ENCODE measurements at regions not wholly inside any gene's neighbourhood (a gene's known extent, or its start where the extent isn't known, plus 50 kb on each side); places are given as distances from the start of the nearest gene placed in this dataset.

- no peak for DNase-seq
These were observed 820.8 kb upstream of the MIR17HG start for GRCh38 chr13:90526711-90527110.

GRCh38 chr13:90531744-90532143 lies 815.7 kb upstream of the MIR17HG start:
- DNase-seq = no peak

GRCh38 chr13:90532861-90533492 lies 814.5 kb upstream of the MIR17HG start:
- no peak for DNase-seq

GRCh38 chr13:90533866-90534265 lies 813.6 kb upstream of the MIR17HG start:
- DNase-seq = peak; percentile 29

DNA sequence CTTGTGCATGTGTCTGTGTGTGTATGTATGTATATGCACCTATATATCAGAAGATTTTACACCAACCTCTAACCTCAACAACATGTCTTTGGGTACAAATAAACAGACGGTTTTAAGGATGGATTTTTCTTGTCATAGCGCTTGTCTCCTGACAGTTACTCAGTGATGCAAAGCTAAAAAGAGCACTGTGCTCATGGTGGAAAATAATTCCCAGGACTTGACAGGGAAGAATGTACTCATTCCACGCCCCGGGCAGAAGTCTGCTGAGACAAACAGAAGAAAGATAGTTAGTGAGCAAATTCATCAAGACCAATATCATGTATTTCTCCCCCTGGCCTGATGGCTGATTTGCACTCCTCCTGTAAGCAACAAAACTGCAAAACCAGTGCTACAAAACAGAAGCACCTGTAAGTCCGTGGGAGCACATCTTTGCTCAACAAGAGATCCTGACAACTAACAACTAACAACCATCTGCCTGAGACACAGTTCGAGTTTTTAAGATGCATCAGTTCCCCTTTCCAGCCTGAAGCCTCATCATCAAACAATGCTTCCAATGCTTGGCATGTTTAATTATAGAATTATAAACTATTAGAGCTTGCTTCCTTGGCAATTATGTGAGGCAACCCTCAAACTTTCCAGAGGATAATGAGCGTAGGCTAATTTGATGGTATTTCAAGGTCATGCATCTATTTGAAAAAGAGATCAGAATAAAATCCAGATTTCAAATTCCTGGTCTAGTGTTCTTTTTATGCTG lies 812.7 kb upstream of the MIR17HG start:
- no peak for DNase-seq

DNA sequence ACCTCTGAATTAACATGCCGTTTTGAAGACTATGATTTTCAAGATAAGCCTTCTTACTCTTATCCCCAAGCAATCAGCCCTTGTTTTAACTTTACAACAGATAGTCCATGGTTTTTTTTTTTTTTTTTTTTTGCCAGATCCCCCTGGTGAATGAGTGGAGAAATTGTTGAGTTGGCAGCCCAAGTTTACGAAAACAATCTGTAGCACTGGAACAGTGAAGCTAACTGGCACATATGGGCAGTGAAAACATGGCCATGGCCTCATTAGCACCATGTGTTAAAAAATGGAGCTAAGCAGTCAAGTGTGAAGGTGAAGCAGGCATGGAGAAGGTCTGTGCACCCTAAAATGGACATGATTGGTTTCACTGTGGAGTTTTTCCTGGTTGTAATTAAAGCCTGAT lies 812.1 kb upstream of the MIR17HG start:
- DNase-seq = peak; percentile 33

GRCh38 chr13:90538063-90538462 lies 809.4 kb upstream of the MIR17HG start:
- DNase-seq = no peak

DNA sequence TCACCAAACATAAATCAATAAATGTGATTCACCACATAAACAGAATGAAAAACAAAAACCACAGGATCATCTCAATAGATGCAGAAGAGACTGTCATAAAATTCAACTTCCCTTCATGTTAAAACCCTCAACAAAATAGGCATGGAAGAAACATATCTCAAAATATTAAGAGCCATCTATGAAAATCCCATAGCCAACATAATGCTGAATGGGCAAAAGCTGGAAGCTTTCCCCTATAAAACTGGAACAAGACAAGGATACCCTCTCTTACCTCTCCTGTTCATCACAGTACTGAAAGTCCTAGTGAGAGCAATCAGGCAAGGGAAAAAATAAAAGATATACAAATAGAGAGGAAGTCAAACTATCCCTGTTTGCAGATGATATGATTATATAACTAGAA lies 806.1 kb upstream of the MIR17HG start:
- DNase-seq = no peak

DNA sequence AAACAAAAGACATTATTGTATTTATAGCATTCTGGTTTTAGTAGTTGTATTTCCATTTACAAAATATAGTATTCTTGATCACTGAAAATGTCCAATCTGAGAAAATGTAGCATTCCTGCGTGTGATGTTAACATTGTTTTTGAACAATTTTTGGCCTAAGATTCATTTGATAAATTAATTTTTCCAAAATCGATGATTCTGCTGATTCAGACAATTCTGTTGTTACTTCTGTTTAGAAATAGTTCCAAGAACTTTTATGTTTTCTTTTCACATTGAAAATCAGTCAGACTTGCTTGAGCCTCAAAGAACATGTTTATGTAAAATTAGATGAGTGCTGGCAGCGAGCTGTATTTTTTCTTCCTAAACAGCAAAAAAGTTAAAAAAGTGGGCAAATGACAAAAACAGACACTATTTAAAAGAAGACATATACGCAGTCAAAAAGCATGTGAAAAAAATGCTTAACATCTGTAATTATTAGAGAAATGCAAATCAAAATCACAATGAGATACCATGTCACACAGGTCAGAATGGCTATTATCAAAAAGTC lies 804.5 kb upstream of the MIR17HG start:
- DNase-seq = no peak

GRCh38 chr13:90545070-90545840 lies 802.2 kb upstream of the MIR17HG start:
- DNase-seq = no peak

- no peak for DNase-seq
These were observed 800.2 kb upstream of the MIR17HG start for GRCh38 chr13:90547272-90547790.

GRCh38 chr13:90551253-90551652 lies 796.2 kb upstream of the MIR17HG start:
- DNase-seq = no peak

DNA sequence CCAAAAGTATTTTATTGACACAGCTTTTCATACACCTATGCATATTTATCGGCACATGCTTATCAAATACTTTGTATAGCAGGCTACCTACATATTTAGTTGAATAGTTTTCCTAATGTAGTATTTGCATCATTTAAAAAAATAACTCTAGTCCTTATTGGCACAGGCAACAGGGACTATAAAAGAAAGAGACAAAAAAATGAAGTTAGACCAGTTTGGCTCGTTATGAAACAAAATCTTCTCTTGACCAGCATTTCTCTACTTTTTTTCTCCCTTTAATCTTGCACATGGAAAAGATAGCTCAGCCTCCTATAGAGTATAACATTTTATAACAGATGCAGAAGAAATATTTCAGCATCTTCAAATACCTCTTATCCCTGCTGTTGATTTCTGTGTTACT lies 794.8 kb upstream of the MIR17HG start:
- DNase-seq = no peak

GRCh38 chr13:90553159-90553558 lies 794.3 kb upstream of the MIR17HG start:
- DNase-seq = no peak

GRCh38 chr13:90557626-90558025 lies 789.9 kb upstream of the MIR17HG start:
- no peak for DNase-seq

GRCh38 chr13:90562443-90562842 lies 785.0 kb upstream of the MIR17HG start:
- DNase-seq = no peak

- no peak for DNase-seq
These were observed 783.4 kb upstream of the MIR17HG start for GRCh38 chr13:90564096-90564495.

DNA sequence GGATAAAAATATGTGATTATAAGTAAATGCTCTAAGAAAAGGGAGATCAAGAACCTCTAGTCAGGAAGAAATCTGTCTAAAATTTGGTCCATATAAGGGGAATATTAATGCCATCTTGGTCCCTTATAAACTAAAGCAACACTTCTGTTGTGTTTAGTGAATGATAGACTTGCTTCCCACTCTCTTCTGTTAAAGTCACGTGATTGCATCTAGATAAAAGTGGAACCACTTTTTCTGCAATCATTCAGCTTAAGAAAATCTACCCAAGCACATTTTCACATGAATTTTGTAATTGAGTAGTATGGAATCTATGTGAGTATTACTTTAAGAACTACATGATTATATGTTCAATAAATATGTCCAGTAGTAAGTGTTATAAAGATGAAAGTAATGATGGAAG lies 782.9 kb upstream of the MIR17HG start:
- DNase-seq = no peak

DNA sequence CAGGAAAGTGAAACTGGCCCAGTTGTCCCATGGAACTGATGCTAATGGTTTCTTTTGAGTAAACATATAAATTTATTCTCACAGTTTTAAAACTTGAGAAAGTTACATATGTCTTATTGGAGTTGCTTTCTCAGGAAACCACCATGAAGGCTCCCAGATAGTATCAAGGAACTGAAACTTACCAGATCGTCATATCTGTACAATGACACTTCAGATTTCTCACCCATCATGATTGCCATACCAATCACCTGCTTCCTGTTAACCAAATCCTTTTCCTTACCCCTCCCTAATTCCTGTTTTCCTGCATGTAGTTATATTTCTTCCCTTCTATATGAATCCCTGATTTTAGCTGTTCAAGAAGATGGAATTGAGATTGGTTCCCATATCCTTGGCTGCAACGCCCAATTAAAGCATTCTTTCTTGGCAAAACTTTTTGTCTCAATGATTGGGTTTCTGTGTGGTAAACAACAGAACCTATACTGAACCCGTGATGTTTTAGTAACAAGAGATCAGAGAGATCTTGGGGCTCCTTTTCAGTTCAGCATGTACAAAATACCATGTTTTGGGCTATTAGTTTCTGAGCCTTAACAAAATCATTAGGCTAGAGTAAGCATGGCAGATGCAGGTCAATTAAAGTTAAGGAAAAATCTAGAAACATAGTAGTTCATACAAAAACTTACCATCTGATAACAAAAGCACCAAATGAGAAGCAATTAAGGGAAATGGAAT lies 781.3 kb upstream of the MIR17HG start:
- no peak for DNase-seq

DNA sequence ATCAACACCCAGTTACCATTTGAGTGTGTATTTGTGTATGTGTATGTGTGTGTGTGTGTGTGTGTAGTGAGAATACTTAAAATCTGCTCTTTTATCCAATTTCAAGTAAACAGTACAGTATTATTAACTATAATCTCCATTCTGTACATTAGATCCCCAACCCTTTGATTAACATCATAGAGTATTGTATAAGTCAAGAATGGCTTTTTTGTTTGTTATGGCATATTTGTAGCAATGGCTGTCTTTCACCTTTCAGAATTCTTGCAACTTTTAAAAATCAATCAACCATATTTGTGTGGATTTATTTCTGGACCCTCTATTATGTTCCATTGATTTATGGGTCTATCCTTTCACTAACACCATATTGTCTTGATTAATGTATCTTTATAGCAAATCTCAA lies 779.3 kb upstream of the MIR17HG start:
- DNase-seq = no peak

DNA sequence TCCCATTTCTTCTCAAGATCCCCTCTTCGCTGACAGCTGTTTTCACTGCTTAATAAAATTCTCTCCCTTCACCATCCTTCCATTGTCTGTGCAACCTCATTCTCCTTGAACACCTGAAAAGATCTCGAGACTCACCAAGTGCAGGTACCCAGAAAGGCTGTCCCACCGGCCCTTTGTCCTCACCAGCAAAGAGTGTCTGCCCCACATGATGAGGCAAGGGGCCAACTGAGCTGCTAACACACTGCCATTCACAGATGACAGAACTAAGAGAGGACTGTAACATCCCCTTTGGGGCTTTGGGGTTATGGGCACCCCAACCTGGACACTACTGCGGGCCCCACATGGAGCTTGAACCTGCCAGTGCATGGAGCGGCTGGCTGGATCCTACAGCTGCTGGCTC lies 771.4 kb upstream of the MIR17HG start:
- no peak for DNase-seq

GRCh38 chr13:90577726-90578125 lies 769.8 kb upstream of the MIR17HG start:
- no peak for DNase-seq

- no peak for DNase-seq
These were observed 762.1 kb upstream of the MIR17HG start for GRCh38 chr13:90585392-90585791.
